NCI-H226 (cell line): ENCODE measurements at regions not wholly inside any gene's neighbourhood (a gene's known extent, or its start where the extent isn't known, plus 50 kb on each side); places are given as distances from the start of the nearest gene placed in this dataset.

ENCODE experiments used
- DNase-seq: peaks from one replicate; pipeline ENCODE4 v3.0.0-alpha.2; 2015

DNA sequence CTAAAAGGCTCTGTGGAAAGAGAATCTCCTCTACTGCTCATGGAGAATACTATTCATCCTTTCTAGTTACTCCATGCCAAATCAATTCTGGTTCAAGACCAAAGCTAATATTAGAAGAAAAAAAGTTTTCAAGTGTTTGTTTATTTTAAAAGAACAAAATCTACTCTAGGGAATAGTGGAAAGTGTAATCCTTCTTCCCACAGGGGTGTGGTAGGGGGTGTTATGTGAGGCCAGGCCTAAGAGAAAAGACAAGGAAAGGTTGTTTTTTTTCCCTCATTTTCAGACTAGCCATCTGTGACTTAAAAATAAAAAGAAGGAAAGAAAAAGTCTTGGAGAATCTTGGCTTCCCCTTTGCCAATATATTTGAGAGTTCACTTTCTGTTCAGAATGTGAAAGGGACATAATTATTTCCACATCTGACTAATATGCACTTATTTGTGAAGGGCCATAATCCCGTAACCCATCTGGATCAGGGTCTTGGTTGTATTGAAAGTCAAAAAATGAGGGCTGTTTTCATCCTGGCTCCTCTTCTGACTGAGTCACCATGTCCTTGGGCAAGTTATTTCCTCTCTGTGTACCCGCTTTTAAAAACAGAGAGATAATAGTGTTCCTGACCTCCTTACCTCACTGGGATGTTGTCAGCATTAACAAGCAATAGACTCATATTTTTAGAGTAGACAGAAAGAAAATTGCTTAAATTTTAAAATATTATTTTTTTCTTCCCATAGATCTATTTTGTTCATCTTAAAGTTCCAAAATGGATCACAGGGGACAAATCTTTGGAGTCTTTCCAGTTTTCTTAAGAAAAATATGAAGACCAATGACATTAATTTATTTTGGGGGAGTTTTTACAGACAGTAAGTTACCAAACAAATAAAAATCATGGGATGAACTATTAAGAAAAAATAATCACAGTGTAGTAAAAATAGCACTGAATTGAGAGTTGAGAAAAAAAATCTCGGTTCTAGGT lies 233.7 kb downstream of the IBTK start:
- DNase-seq = peak; percentile 61

DNA sequence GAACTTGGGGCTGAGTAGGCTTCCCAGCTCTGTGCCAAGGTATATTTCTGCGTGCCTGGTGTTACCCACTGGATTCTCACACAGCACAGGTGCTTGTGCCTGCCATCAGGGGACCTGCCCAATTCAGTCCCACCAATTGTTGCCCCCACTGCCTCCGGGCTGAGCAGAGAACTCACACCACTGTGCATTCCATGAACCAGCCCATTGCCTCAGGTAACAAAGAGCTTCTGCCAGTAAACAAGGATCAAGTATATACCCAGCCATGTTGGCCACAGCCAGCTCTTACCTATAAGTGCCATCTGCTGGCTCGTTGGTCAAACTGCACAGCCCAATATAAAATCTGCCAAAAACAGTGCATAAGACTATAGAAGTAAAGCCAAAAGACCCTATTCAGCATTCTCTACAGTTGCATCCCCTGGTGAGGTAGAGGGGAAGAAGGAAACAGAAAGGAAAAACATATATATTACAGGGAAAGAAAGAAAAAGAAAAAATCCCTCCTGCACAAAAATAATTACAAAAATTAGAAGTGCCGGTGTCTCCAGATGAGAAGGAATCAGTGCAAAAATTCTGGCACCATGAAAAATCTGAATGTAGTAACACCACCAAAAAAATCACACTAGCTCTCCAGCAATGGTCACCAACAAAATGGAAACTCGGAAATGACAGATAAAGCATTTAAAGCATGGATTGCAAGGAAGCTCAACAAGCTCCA lies 241.4 kb downstream of the IBTK start:
- peak; percentile 24 for DNase-seq

DNA sequence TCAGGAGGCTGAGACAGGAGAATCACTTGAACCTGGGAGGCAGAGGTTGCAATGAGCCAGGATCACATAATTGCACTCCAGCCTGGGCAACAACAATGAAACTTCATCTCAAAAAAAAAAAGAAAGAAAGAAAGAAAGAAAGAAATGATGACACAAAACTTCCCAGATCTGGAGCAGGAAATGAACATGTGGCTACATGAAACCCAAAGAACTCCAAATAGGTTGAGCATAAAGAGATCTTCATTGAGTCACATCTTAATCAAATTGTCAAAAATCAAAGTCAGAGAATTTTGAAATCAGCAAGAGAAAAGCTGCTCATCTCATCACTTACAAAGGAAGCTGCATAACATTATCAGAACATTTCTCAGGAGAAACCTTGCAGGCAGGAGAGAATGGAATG lies 247.0 kb downstream of the IBTK start:
- no peak for DNase-seq

GRCh38 chr6:81999826-82000225 lies 247.3 kb upstream of the TENT5A start:
- DNase-seq = no peak

DNA sequence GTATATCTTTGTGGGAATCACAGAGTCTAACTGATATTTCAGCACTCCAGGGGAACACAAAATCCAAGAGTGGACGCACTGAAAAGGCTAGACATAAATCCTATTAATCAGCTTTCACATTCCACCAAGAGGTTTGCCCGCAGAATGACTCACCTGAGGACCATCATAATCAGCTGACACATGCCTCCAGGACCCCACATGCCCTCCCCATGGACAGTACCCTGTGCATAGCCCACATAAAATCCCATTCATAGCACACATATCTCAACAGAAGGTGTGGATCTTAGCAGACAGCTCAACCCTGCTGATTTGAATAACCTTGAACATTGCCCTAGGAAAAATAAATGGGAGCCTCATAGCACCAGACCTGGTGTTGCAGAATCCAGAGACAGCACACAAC lies 246.8 kb upstream of the TENT5A start:
- peak; percentile 66 for DNase-seq

DNA sequence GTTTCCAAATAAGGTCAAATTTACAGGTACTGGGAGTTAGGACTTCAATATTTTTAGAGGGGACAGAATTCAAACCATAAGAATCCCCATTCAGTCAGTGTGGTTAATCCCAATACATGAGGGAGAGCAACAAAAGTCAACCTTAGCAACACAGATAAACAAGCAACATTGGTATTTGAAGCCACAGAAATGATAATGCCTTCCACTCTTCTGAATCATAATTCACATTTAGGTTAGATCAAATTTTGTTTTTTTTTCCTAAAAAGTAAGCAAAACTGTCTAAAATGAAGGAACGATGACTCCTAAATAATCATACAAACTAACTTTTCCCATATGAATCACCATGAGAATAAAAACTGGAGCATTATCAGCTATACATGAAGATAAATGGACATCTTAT lies 246.0 kb upstream of the TENT5A start:
- DNase-seq = peak; percentile 44

- DNase-seq = peak; percentile 81
These were observed 244.8 kb upstream of the TENT5A start for GRCh38 chr6:81997090-81997926.

- DNase-seq = peak; percentile 86
These were observed 243.9 kb upstream of the TENT5A start for GRCh38 chr6:81996414-81996813.

- peak; percentile 56 for DNase-seq
These were observed 243.2 kb upstream of the TENT5A start for GRCh38 chr6:81995548-81996289.

DNA sequence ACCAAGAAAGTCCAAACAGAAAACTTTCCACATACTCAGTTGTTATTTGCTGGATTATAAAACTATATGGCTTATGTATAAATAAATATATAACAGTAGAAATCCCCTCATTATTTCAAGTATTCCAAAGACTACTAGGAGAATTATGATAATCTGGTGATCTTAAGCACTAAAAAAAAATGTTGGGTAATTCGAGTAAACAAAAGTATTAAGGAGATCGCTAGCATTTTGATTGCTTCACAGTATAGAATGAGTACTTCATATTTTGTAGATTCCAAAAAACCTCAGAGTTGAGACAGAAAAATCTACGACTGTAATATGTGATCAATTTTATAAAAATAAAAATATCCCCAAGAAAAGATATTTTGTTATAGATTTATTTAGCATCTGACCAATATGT lies 236.4 kb upstream of the TENT5A start:
- no peak for DNase-seq

- DNase-seq = peak; percentile 33
These were observed 236.0 kb upstream of the TENT5A start for GRCh38 chr6:81988446-81988845.

GRCh38 chr6:81987293-81987692 lies 234.8 kb upstream of the TENT5A start:
- DNase-seq = peak; percentile 79

- no peak for DNase-seq
These were observed 232.7 kb upstream of the TENT5A start for GRCh38 chr6:81985191-81985590.

GRCh38 chr6:81984599-81984998 lies 232.1 kb upstream of the TENT5A start:
- DNase-seq = no peak

DNA sequence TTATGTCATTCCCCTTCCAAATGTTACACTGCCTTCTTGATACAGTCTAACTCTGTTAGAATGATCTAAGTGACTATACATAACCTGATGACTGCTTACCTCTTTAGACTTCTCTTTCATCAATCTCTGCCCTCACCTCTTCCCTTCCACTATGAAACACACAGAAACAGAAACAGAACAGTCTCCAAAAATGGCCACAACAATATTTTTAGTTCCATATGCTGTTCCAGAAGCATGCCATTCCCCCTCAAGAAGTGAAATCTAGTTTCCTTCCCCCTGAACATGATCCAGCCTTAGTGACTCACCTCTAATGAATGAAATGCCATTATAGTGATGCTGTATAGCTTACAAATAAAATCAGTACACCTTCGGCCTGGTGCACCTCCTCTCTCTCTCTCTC lies 229.3 kb upstream of the TENT5A start:
- DNase-seq = peak; percentile 75

DNA sequence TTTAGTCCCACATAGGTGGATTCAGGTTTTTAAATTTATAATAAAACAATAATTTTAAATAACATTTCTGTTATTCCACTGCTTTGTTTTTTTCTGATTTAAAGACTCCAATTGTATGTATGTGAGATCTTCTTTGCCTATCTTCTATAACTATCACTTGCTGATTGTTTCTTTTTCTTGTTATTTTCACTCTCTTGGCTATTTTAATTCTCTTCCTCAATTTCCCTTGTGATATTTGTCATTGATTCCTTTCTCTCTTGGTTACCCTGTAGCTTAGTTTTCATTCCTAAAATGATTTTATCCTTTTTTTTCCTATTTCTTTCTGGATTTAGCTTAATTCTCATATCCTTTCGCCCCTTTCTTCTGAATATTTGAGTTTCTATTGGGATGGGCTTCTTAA lies 227.3 kb upstream of the TENT5A start:
- no peak for DNase-seq

DNA sequence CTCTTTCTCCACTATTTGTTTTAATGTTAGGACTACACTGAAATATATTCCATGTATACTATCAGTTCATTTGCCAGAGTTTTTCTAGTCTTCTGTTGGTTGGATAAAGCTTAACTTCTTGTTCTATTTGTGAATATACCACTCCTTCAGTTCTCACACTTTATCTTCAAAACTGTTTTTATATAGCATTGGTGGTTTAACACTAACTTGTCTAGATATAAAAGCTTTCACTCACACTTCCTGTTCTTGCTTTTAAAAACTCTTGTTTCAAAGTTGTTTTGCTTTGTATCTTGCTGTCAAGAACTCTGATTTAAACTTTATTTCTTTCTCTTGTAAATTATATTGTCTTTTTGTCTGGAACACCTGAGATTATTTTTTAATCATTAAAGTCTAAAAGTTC lies 226.8 kb upstream of the TENT5A start:
- DNase-seq = no peak

DNA sequence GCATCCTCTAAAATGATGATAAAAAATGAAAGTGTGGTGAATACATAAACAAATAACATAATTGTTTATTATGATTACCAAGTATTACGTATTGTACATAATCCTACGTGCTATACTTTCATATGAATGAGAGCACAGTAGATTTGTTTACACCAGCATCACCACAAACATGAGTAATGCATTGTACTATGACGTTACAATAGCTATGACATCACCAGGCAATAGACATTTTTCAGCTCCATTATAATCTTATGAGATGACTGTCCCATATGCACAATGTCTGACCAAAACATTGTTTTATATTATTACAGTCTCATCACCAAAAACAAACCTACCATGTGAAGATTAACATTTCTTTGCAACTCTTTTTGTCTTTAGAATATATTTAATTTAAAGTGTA lies 225.7 kb upstream of the TENT5A start:
- no peak for DNase-seq

DNA sequence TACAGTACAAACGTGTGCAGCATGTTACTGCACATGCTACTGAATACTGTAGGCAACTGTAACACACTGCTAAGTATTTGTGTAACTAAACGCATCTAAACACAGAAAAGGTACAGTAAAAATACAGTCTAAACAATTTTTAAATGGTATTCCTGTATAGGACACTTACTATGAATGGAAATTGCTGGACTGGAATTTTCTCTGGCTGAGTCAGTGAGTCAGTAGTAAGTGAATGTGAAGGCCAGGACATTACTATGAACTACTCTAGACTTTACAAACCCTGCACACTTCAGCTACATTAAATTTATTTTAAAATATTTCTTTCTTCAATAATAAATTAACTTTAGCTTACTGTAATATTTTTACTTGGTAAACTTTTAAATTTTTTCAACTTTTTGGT lies 225.0 kb upstream of the TENT5A start:
- DNase-seq = no peak

GRCh38 chr6:81969814-81970213 lies 217.3 kb upstream of the TENT5A start:
- no peak for DNase-seq

GRCh38 chr6:81969011-81969410 lies 216.5 kb upstream of the TENT5A start:
- DNase-seq = no peak

DNA sequence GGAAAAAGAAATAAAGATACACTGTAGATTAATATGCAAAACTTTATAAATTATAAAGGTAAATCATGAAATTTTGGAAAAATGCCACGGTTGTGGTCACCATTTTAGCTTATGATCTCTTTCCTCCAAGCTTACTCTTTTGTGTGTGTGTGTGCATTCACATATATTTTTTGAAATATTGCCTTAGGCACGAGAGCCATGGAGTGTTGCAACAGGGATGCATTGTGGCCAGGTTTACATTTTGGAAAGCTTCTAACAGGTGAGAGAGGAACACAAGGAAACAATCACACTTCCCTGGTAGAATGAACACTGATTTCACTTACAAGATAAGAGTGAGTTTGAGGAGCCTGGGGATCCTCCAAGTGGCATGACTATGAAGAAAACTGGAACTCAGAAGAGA lies 214.5 kb upstream of the TENT5A start:
- no peak for DNase-seq

DNA sequence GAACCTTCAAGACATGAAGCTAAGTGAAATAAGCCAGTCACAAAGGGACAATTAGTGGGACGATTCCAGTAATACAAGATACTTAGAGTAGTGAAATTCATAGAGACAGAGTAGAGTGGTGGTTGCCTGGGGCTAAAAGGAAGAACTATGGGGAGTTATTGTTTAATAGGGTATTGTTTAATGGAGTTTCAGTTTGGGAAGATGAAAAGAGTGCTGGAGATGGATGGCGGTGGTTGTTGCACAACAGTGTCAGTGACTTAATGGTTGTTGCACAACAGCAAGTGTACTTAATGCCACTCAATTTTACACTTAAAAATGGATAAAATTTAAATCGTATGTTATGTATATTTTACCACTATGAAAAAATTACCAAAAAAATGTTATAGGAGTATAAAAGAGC lies 209.7 kb upstream of the TENT5A start:
- no peak for DNase-seq
